Hepatocyte (in vitro differentiated cells): ENCODE measurements at regions not wholly inside any gene's neighbourhood (a gene's known extent, or its start where the extent isn't known, plus 50 kb on each side); places are given as distances from the start of the nearest gene placed in this dataset.

ENCODE experiments used
- EZH2 ChIP-seq: fragments of 200-600 bp; sonication (generic); IDR thresholded peaks from 2 replicates; pipeline ENCODE4 v1.6.1; 2016; ENCODE audit warnings: antibody characterized with exemption, mild to moderate bottlenecking, borderline replicate concordance
- EZH2phosphoT487 ChIP-seq: fragments of 200-600 bp; sonication (generic); IDR thresholded peaks from one replicate; pipeline ENCODE4 v1.6.1; 2018; ENCODE audit warnings: antibody characterized with exemption, mild to moderate bottlenecking, low read depth, moderate library complexity; ENCODE audit not compliant: unreplicated experiment, severe bottlenecking
- TF ChIP-seq, protein P1 (sequence below): fragments of 200-600 bp; sonication (generic); IDR thresholded peaks from 2 replicates; pipeline ENCODE4 v1.5.1; 2016; ENCODE audit warnings: antibody characterized with exemption, mild to moderate bottlenecking; ENCODE audit not compliant: poor library complexity

DNA sequence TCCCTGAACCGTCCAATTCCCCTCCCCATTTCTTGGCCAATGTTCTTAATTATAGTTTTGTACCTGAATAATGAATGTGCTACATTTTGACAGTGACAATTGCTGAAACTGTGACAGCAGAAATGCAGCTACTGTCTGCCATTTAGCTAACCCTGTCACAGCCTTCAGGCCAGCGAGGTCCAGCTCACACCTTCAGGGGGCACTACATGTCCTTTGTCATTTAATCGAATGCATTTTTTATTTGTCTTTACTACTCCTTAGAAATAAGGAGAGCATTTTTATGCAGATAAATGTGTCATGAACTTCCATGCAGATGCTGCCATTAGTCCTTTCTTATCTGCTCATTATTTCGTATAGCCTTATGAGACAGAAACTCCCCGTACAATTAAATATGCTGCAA, 159.9 kb downstream of the MZT1 start:
- TF ChIP-seq EZH2 (no peak), EZH2phosphoT487 (no peak)
- TF ChIP-seq, protein P1, sequence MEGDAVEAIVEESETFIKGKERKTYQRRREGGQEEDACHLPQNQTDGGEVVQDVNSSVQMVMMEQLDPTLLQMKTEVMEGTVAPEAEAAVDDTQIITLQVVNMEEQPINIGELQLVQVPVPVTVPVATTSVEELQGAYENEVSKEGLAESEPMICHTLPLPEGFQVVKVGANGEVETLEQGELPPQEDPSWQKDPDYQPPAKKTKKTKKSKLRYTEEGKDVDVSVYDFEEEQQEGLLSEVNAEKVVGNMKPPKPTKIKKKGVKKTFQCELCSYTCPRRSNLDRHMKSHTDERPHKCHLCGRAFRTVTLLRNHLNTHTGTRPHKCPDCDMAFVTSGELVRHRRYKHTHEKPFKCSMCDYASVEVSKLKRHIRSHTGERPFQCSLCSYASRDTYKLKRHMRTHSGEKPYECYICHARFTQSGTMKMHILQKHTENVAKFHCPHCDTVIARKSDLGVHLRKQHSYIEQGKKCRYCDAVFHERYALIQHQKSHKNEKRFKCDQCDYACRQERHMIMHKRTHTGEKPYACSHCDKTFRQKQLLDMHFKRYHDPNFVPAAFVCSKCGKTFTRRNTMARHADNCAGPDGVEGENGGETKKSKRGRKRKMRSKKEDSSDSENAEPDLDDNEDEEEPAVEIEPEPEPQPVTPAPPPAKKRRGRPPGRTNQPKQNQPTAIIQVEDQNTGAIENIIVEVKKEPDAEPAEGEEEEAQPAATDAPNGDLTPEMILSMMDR, result no peak
